ENCODE measurements at regions not wholly inside any gene's neighbourhood (a gene's known extent, or its start where the extent isn't known, plus 50 kb on each side); places are given as distances from the start of the nearest gene placed in this dataset.

GRCh38 chr14:58947814-58948445 lies 240.5 kb upstream of the DAAM1 start:
- Mint-ChIP-seq H3K27ac (no peak overlapping the region), H3K4me1 (no peaks in the 10 kb centered on the region), H3K9me3 (ENCODE audit: low read depth) (no peaks in the 10 kb centered on the region), H3K36me3 (ENCODE audit: low read depth) (no peaks in the 10 kb centered on the region), H3K27me3 (peaks cover 14% of the 10 kb centered on the region), H3K4me3 (no peak overlapping the region)
- CTCF ChIA-PET: no interaction called here
- DNase-seq (no peak), ATAC-seq (no peak)
- intact Hi-C loops (cut with DNase I, micrococcal nuclease): no loop called here
- POLR2A ChIA-PET: no interaction called here

- H3K36me3 Mint-ChIP-seq (ENCODE audit: low read depth): no peaks in the 10 kb centered on the region
- ChIA-PET CTCF (no interaction called here), POLR2A (no interaction called here)
- ATAC-seq (no peak), DNase-seq (no peak)
- H3K27ac Mint-ChIP-seq: no peak overlapping the region
- peaks cover 19% of the 10 kb centered on the region for H3K27me3 Mint-ChIP-seq
- no peak overlapping the region for H3K4me3 Mint-ChIP-seq
- H3K9me3 Mint-ChIP-seq (ENCODE audit: low read depth): no peaks in the 10 kb centered on the region
- no peaks in the 10 kb centered on the region for H3K4me1 Mint-ChIP-seq
- intact Hi-C loops (cut with DNase I, micrococcal nuclease): no loop called here
These were observed 237.9 kb upstream of the DAAM1 start for GRCh38 chr14:58950555-58950954.

- no peaks in the 10 kb centered on the region for H3K4me1 Mint-ChIP-seq
- DNase-seq (no peak), ATAC-seq (no peak)
- peaks cover 17% of the 10 kb centered on the region for H3K27me3 Mint-ChIP-seq
- H3K9me3 Mint-ChIP-seq (ENCODE audit: low read depth): no peaks in the 10 kb centered on the region
- CTCF ChIA-PET: no interaction called here
- intact Hi-C loops (cut with DNase I, micrococcal nuclease): no loop called here
- H3K4me3 Mint-ChIP-seq: no peak overlapping the region
- POLR2A ChIA-PET: no interaction called here
- no peaks in the 10 kb centered on the region for H3K36me3 Mint-ChIP-seq (ENCODE audit: low read depth)
- no peak overlapping the region for H3K27ac Mint-ChIP-seq
These were observed 237.3 kb upstream of the DAAM1 start for GRCh38 chr14:58951143-58951542.

GRCh38 chr14:58954052-58954451 lies 234.4 kb upstream of the DAAM1 start:
- ATAC-seq: no peak

GRCh38 chr14:58954901-58955861 lies 233.3 kb upstream of the DAAM1 start:
- H3K36me3 Mint-ChIP-seq (ENCODE audit: low read depth): no peaks in the 10 kb centered on the region
- H3K9me3 Mint-ChIP-seq (ENCODE audit: low read depth): no peaks in the 10 kb centered on the region
- DNase-seq (no peak), ATAC-seq (no peak)
- H3K27me3 Mint-ChIP-seq: peaks cover 12% of the 10 kb centered on the region
- POLR2A ChIA-PET: no interaction called here
- no peaks in the 10 kb centered on the region for H3K4me1 Mint-ChIP-seq
- no peak overlapping the region for H3K27ac Mint-ChIP-seq
- intact Hi-C loops (cut with DNase I, micrococcal nuclease): no loop called here
- CTCF ChIA-PET: interaction anchor here (0.6 kb wide), 1 partner anchor 314 kb away, joined by 3 read pairs; no protein-coding TSS in a partner anchor
- H3K4me3 Mint-ChIP-seq: no peak overlapping the region

More at GRCh38 chr14:58954052-58954451, 234.4 kb upstream of the DAAM1 start:
- intact Hi-C loops (cut with DNase I, micrococcal nuclease): no loop called here
- DNase-seq: no peak
- no peak overlapping the region for H3K27ac Mint-ChIP-seq
- H3K9me3 Mint-ChIP-seq (ENCODE audit: low read depth): no peaks in the 10 kb centered on the region
- no peak overlapping the region for H3K4me3 Mint-ChIP-seq
- no peaks in the 10 kb centered on the region for H3K36me3 Mint-ChIP-seq (ENCODE audit: low read depth)
- POLR2A ChIA-PET: no interaction called here
- peaks cover 12% of the 10 kb centered on the region for H3K27me3 Mint-ChIP-seq
- H3K4me1 Mint-ChIP-seq: no peaks in the 10 kb centered on the region
- CTCF ChIA-PET: no interaction called here

- no peak for ATAC-seq
- CTCF ChIA-PET: no interaction called here
- intact Hi-C loops (cut with DNase I, micrococcal nuclease): no loop called here
- no peaks in the 10 kb centered on the region for H3K4me1 Mint-ChIP-seq
- no peaks in the 10 kb centered on the region for H3K36me3 Mint-ChIP-seq (ENCODE audit: low read depth)
- DNase-seq: no peak
- H3K9me3 Mint-ChIP-seq (ENCODE audit: low read depth): no peaks in the 10 kb centered on the region
- H3K4me3 Mint-ChIP-seq: no peak overlapping the region
- no peak overlapping the region for H3K27ac Mint-ChIP-seq
- POLR2A ChIA-PET: no interaction called here
- peaks cover 2% of the 10 kb centered on the region for H3K27me3 Mint-ChIP-seq
These were observed 227.3 kb upstream of the DAAM1 start for GRCh38 chr14:58961045-58961731.

GRCh38 chr14:58963873-58964597 lies 224.4 kb upstream of the DAAM1 start:
- intact Hi-C loops (cut with DNase I, micrococcal nuclease): no loop called here
- H3K27me3 Mint-ChIP-seq: no peaks in the 10 kb centered on the region
- POLR2A ChIA-PET: no interaction called here
- no peak for DNase-seq
- CTCF ChIA-PET: no interaction called here
- ATAC-seq: no peak
- no peak overlapping the region for H3K27ac Mint-ChIP-seq
- H3K36me3 Mint-ChIP-seq (ENCODE audit: low read depth): no peaks in the 10 kb centered on the region
- no peak overlapping the region for H3K4me3 Mint-ChIP-seq
- no peaks in the 10 kb centered on the region for H3K9me3 Mint-ChIP-seq (ENCODE audit: low read depth)
- H3K4me1 Mint-ChIP-seq: no peaks in the 10 kb centered on the region

- ChIA-PET POLR2A (no interaction called here), CTCF (no interaction called here)
- Mint-ChIP-seq H3K36me3 (ENCODE audit: low read depth) (no peaks in the 10 kb centered on the region), H3K27me3 (no peaks in the 10 kb centered on the region), H3K9me3 (ENCODE audit: low read depth) (no peaks in the 10 kb centered on the region), H3K4me1 (no peaks in the 10 kb centered on the region), H3K4me3 (no peak overlapping the region), H3K27ac (no peak overlapping the region)
- DNase-seq (no peak), ATAC-seq (no peak)
- intact Hi-C loops (cut with DNase I, micrococcal nuclease): no loop called here
These were observed 223.9 kb upstream of the DAAM1 start for GRCh38 chr14:58964598-58964928.

- intact Hi-C loops (cut with DNase I, micrococcal nuclease): no loop called here
- no peak for ATAC-seq
- Mint-ChIP-seq H3K4me3 (no peak overlapping the region), H3K27me3 (no peaks in the 10 kb centered on the region), H3K9me3 (ENCODE audit: low read depth) (no peaks in the 10 kb centered on the region), H3K4me1 (no peaks in the 10 kb centered on the region), H3K36me3 (ENCODE audit: low read depth) (no peaks in the 10 kb centered on the region), H3K27ac (no peak overlapping the region)
- CTCF ChIA-PET: no interaction called here
- POLR2A ChIA-PET: no interaction called here
- no peak for DNase-seq
These were observed 222.9 kb upstream of the DAAM1 start for GRCh38 chr14:58965601-58966000.

- H3K27ac Mint-ChIP-seq: no peak overlapping the region
- POLR2A ChIA-PET: no interaction called here
- no peak overlapping the region for H3K4me3 Mint-ChIP-seq
- no peaks in the 10 kb centered on the region for H3K36me3 Mint-ChIP-seq (ENCODE audit: low read depth)
- H3K27me3 Mint-ChIP-seq: no peaks in the 10 kb centered on the region
- intact Hi-C loops (cut with DNase I, micrococcal nuclease): no loop called here
- no peak for DNase-seq
- no peak for ATAC-seq
- CTCF ChIA-PET: interaction anchor here (0.7 kb wide), 1 partner anchor 18 kb away, joined by 4 read pairs; no protein-coding TSS in a partner anchor
- no peaks in the 10 kb centered on the region for H3K9me3 Mint-ChIP-seq (ENCODE audit: low read depth)
- H3K4me1 Mint-ChIP-seq: no peaks in the 10 kb centered on the region
These were observed 221.5 kb upstream of the DAAM1 start for GRCh38 chr14:58966997-58967396.

- H3K4me3 Mint-ChIP-seq: no peak overlapping the region
- no peak for ATAC-seq
- POLR2A ChIA-PET: no interaction called here
- intact Hi-C loops (cut with DNase I, micrococcal nuclease): no loop called here
- H3K27me3 Mint-ChIP-seq: no peaks in the 10 kb centered on the region
- H3K36me3 Mint-ChIP-seq (ENCODE audit: low read depth): no peaks in the 10 kb centered on the region
- CTCF ChIA-PET: interaction anchor here (0.6 kb wide), 1 partner anchor 494 kb away, joined by 3 read pairs; no protein-coding TSS in a partner anchor
- no peaks in the 10 kb centered on the region for H3K9me3 Mint-ChIP-seq (ENCODE audit: low read depth)
- no peak overlapping the region for H3K27ac Mint-ChIP-seq
- no peaks in the 10 kb centered on the region for H3K4me1 Mint-ChIP-seq
- DNase-seq: no peak
These were observed 218.3 kb upstream of the DAAM1 start for GRCh38 chr14:58969951-58970751.
